NT2/D1 (cell line): ENCODE measurements at regions not wholly inside any gene's neighbourhood (a gene's known extent, or its start where the extent isn't known, plus 50 kb on each side); places are given as distances from the start of the nearest gene placed in this dataset.

Experiments used
- DNase-seq: peaks from one replicate; pipeline ENCODE4 v3.0.0-alpha.2; 2011; ENCODE audit warnings: low read depth, low spot score
- H3K27me3 ChIP-seq: 2 replicates; pipeline ENCODE4 v1.6.0; 2011; ENCODE audit warnings: mild to moderate bottlenecking; ENCODE audit not compliant: insufficient read length, insufficient read depth
- H3K36me3 ChIP-seq: 2 replicates; pipeline ENCODE4 v1.6.1; 2011; ENCODE audit warnings: mild to moderate bottlenecking, low read length, mixed read lengths; ENCODE audit not compliant: insufficient read depth, insufficient read length
- H3K4me1 ChIP-seq: 2 replicates; pipeline ENCODE4 v1.5.1; 2011; ENCODE audit not compliant: insufficient read depth, insufficient read length
- H3K4me3 ChIP-seq: 2 replicates; pipeline ENCODE4 v1.5.1; 2011; ENCODE audit warnings: low read depth; ENCODE audit not compliant: insufficient read length
- H3K9ac ChIP-seq: 2 replicates; pipeline ENCODE4 v1.6.0; 2011; ENCODE audit warnings: low read depth; ENCODE audit not compliant: insufficient read length
- H3K9me3 ChIP-seq: 2 replicates; pipeline ENCODE4 v1.5.1; 2011; ENCODE audit warnings: mild to moderate bottlenecking, low read length; ENCODE audit not compliant: insufficient read depth
- SUZ12 ChIP-seq: IDR thresholded peaks from 2 replicates; pipeline ENCODE4 v1.6.1; 2011; ENCODE audit not compliant: insufficient read length, insufficient read depth; ENCODE audit errors: extremely low read depth
- YY1 ChIP-seq: IDR thresholded peaks from 2 replicates; pipeline ENCODE4 v1.6.1; 2011; ENCODE audit not compliant: insufficient read length, insufficient read depth
- ZNF274 ChIP-seq: IDR thresholded peaks from 2 replicates; pipeline ENCODE4 v1.6.1; 2011; ENCODE audit warnings: mild to moderate bottlenecking, low read depth, low read length

DNA sequence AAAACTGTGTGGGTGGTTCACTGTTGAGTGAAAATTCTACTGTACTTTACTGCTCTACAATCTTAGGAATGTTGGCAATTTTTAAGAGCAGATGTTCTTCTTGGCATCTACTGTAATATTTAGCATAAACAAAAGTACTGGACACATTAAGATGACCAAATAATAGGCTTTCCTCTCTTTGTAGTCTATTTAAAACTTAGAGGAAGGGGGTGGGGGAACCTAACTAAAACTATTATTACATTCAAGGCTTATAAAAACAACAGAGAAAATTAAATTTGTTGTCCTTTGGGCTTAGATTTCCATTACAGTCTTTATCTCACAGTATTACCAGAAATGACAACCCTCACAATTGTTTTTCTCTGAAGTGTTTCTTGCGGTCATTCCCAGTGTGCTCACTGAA, 181.2 kb downstream of the PLPPR4 start:
- H3K4me3 ChIP-seq, result no peak overlapping the region
- TF ChIP-seq SUZ12 (no peak), YY1 (no peak), ZNF274 (no peak)
- no peaks in the 10 kb centered on the region for H3K27me3 ChIP-seq
- H3K9me3 ChIP-seq, result no peaks in the 10 kb centered on the region
- H3K9ac ChIP-seq, result no peak overlapping the region
- no peaks in the 10 kb centered on the region for H3K36me3 ChIP-seq
- DNase-seq, result no peak
- H3K4me1 ChIP-seq, result no peaks in the 10 kb centered on the region

DNA sequence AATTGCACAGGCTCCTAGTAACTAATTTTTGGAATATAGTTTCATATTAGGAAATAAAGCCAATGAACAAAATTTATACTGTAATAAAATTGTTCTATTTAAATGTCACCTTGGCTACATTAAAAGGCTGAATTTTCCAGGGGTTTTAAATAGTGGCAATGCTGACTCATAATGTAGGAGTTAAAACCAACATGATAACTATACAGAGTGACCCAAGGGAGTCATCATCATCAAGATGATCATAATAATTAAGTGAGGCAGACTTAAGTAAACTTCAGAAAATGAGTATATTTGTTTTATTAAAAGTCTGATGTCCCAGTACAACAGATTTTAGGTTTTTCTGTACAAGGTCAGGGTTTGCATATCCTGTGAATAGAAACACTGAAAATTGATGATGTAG, 183.4 kb downstream of the PLPPR4 start:
- no peak for DNase-seq
- Histone ChIP-seq H3K4me3 (no peak overlapping the region), H3K9me3 (no peaks in the 10 kb centered on the region), H3K9ac (no peak overlapping the region), H3K27me3 (no peaks in the 10 kb centered on the region), H3K36me3 (no peaks in the 10 kb centered on the region), H3K4me1 (no peaks in the 10 kb centered on the region)
- TF ChIP-seq YY1 (no peak), SUZ12 (no peak), ZNF274 (no peak)

DNA sequence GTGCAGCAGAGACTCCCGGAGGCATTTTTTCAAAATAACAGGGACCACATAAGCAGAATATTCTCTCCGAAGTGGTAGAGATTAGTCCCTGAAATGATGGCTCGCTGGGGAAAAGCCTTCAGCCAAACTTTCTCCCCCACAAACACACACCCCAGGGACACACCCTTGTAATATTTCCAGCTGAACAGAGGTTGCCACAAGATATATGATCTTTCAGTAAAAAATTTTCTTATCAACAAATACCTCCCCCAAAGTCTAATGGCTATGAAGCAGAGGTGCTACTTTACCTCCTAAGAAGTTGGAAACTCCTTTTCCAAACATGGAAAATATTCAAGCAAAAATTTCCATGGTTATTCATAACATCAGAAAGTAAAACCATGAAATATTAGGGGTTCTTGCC, 190.2 kb upstream of the PALMD start:
- Histone ChIP-seq H3K27me3 (no peaks in the 10 kb centered on the region), H3K4me3 (no peak overlapping the region), H3K4me1 (no peaks in the 10 kb centered on the region), H3K36me3 (no peaks in the 10 kb centered on the region), H3K9me3 (no peaks in the 10 kb centered on the region), H3K9ac (no peak overlapping the region)
- TF ChIP-seq ZNF274 (no peak), SUZ12 (no peak), YY1 (no peak)
- DNase-seq, result no peak

DNA sequence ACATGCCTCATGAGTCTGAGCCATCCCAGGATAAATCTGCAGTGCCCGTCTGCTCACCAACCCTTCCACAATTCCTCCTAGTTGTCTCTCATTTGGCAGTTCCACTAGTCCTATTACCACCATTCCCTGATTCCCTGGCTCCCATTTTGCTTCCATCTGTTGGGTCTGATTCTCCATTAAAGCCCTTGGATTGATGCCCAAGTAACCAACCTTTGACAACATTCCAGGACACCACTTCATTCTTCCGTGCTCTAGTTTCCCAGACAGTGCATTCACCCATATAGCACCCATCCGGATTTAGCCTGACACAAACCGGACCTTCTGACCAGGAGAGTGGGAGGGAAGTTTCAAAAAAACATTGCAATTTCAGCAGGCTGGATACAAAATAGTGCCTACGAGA, 189.4 kb upstream of the PALMD start:
- Histone ChIP-seq H3K9ac (no peak overlapping the region), H3K36me3 (no peaks in the 10 kb centered on the region), H3K27me3 (no peaks in the 10 kb centered on the region), H3K4me3 (no peak overlapping the region), H3K9me3 (no peaks in the 10 kb centered on the region), H3K4me1 (no peaks in the 10 kb centered on the region)
- DNase-seq, result no peak
- TF ChIP-seq YY1, result no peak
- no peak for TF ChIP-seq SUZ12
- TF ChIP-seq ZNF274, result no peak

DNA sequence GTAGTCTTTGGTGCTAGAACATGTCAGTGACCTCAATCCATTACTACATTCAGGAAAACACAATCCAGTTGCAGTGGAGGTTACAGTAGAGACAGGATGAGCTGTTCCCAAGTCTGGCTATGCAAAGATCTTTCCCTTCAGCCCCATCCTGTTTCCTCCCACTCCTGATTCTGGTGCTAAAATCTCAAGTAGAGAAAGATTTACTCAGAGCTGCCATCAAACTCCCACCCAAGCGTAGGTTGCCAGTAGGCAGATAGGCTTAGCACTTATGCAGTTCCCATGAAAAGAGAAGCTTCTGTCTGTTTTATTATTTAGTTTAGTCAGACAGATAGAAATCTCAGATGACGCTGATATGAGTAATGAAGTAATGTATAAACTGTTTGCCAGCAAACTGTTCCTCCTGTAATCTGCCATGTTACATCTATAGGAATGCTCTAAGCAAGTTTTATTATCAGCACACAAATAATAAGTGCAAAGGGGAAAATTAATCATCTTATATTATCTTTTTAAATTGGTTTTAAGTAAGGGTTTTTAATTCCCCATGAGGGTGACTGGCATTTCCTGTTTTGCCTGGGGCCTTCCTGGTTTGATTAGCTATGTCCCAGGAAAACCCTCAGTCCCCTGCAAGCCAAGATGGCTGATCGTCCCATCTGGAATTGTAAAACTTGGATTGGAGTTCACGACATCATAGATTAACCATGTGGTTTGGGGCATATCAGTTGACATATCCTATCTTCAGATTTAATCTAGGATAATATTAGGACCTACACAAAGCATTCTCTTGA, 188.3 kb upstream of the PALMD start:
- no peak overlapping the region for H3K4me3 ChIP-seq
- no peaks in the 10 kb centered on the region for H3K36me3 ChIP-seq
- H3K27me3 ChIP-seq, result no peaks in the 10 kb centered on the region
- no peaks in the 10 kb centered on the region for H3K9me3 ChIP-seq
- H3K9ac ChIP-seq, result no peak overlapping the region
- no peak for DNase-seq
- TF ChIP-seq SUZ12, result no peak
- no peak for TF ChIP-seq YY1
- TF ChIP-seq ZNF274, result no peak
- no peaks in the 10 kb centered on the region for H3K4me1 ChIP-seq

DNA sequence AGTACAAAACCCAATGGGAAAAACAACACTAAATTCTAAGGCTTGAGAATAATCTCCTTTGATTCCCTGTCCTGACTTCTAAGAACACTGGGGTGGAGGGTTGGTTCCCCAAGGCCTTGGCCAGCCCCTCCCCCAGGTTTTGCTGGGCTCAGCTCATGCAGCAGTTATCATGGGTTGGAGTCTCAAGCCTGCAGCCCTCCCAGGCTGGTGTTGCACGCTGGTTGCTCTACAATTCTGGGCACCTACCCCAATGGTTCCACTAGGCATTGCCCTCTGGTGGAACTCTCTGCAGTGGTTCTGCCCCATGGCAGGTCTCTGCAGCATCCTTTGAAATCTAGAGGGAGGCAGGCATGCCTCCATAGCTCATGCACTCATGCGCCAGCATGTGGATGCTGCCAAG, 184.4 kb upstream of the PALMD start:
- Histone ChIP-seq H3K9ac (no peak overlapping the region), H3K9me3 (no peaks in the 10 kb centered on the region), H3K36me3 (no peaks in the 10 kb centered on the region), H3K4me1 (no peaks in the 10 kb centered on the region), H3K4me3 (no peak overlapping the region), H3K27me3 (no peaks in the 10 kb centered on the region)
- no peak for TF ChIP-seq YY1
- no peak for TF ChIP-seq ZNF274
- no peak for TF ChIP-seq SUZ12
- DNase-seq, result no peak

DNA sequence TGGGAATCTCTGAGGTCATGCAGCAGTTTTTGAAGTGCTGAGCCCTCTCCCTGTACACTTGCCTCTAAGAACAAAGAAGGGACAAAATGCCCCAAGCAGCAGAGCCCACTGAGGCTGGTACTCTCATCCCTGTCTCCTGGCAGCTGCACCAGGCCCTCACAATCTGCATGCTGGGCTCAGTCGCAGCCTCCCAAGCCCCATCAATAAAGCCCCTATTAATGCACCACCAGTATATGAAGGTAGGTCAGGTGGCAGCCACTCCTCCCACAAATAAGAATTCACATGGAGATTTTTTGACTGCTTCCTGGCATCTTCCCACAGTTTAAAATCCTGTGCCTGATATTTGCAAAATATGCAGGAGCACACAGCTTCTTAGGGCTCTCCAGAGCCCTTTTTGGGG, 181.2 kb upstream of the PALMD start:
- DNase-seq, result no peak
- H3K4me3 ChIP-seq, result no peak overlapping the region
- no peaks in the 10 kb centered on the region for H3K36me3 ChIP-seq
- no peaks in the 10 kb centered on the region for H3K9me3 ChIP-seq
- H3K27me3 ChIP-seq, result no peaks in the 10 kb centered on the region
- H3K9ac ChIP-seq, result no peak overlapping the region
- H3K4me1 ChIP-seq, result no peaks in the 10 kb centered on the region
- no peak for TF ChIP-seq SUZ12
- no peak for TF ChIP-seq YY1
- TF ChIP-seq ZNF274, result no peak
